IMR-90 (cell line): ENCODE measurements at regions not wholly inside any gene's neighbourhood (a gene's known extent, or its start where the extent isn't known, plus 50 kb on each side); places are given as distances from the start of the nearest gene placed in this dataset.

ENCODE experiments used
- ATAC-seq: fragments of 200-7000 bp; cut with Tn5 transposase; 2 replicates; pipeline ENCODE4 v1.9.1; 2020; ENCODE audit warnings: low read depth, mild to moderate bottlenecking, moderate library complexity
- BruUV-seq: library from RNA; stranded (reverse); fragments of 400-500 nt; replicated peaks from 2 replicates; lab custom pipeline; 2021; lab: Mats Ljungman, UMichigan
- CTCF ChIA-PET: fragments of 300-600 bp; formaldehyde crosslinking; extraction: SDS; loops from one replicate; lab custom pipeline; 2021; ENCODE audit warnings: antibody characterized with exemption; lab: Yijun Ruan, JAX
- POLR2A ChIA-PET: fragments of 300-600 bp; sonication (Branson Sonifier 250); formaldehyde crosslinking; loops from one replicate; lab custom pipeline; 2022; ENCODE audit warnings: antibody characterized with exemption; ENCODE audit not compliant: unreplicated experiment; lab: Charles Lee
- DNase-seq: peaks from one replicate; pipeline ENCODE4 v3.0.0; 2013
- H2AFZ ChIP-seq: replicated peaks from 2 replicates; pipeline ENCODE3; 2013; ENCODE audit warnings: low read length, mild to moderate bottlenecking; ENCODE audit not compliant: poor library complexity
- H2AK5ac ChIP-seq: 2 replicates; pipeline ENCODE4 v1.6.1; 2013; ENCODE audit warnings: low read depth, low read length, inconsistent platforms
- H2AK9ac ChIP-seq: replicated peaks from 2 replicates; pipeline ENCODE3; 2013; ENCODE audit warnings: mild to moderate bottlenecking, low read depth, low read length, moderate library complexity; ENCODE audit not compliant: poor library complexity
- H2BK120ac ChIP-seq: 2 replicates; pipeline ENCODE4 v1.6.1; 2013; ENCODE audit warnings: low read depth, low read length, inconsistent platforms
- H2BK15ac ChIP-seq: 3 replicates; pipeline ENCODE4 v1.6.1; 2013; ENCODE audit warnings: low read depth, low read length, inconsistent platforms
- H2BK20ac ChIP-seq: 2 replicates; pipeline ENCODE4 v1.6.1; 2013; ENCODE audit warnings: low read depth, mild to moderate bottlenecking, inconsistent platforms, low read length, moderate library complexity
- H2BK5ac ChIP-seq: 2 replicates; pipeline ENCODE4 v1.6.1; 2013; ENCODE audit warnings: mild to moderate bottlenecking, low read depth, low read length, inconsistent platforms; ENCODE audit not compliant: poor library complexity, severe bottlenecking
- H3K14ac ChIP-seq: replicated peaks from 2 replicates; pipeline ENCODE4 v1.6.1; 2013; ENCODE audit warnings: low read depth, low read length, inconsistent platforms
- H3K18ac ChIP-seq: 2 replicates; pipeline ENCODE4 v1.6.1; 2013; ENCODE audit warnings: low read depth, low read length, control low read depth
- H3K23ac ChIP-seq: 2 replicates; pipeline ENCODE4 v1.6.1; 2013; ENCODE audit warnings: low read depth, low read length, inconsistent platforms
- H3K27ac ChIP-seq: 2 replicates; pipeline ENCODE4 v1.5.1; 2013; ENCODE audit warnings: mild to moderate bottlenecking, control low read depth, low read length; ENCODE audit not compliant: insufficient read depth
- H3K27me3 ChIP-seq: 2 replicates; pipeline ENCODE4 v1.6.1; 2013; ENCODE audit warnings: low read length; ENCODE audit not compliant: control insufficient read depth, insufficient read depth
- H3K36me3 ChIP-seq: 2 replicates; pipeline ENCODE4 v1.6.1; 2013; ENCODE audit warnings: low read length, mixed read lengths; ENCODE audit not compliant: control insufficient read depth, insufficient read depth
- H3K4ac ChIP-seq: 2 replicates; pipeline ENCODE4 v1.6.1; 2013; ENCODE audit warnings: low read depth, low read length, inconsistent platforms
- H3K4me1 ChIP-seq: 2 replicates; pipeline ENCODE4 v1.6.1; 2013; ENCODE audit warnings: low read length, mixed read lengths; ENCODE audit not compliant: control insufficient read depth, insufficient read depth
- H3K4me2 ChIP-seq: 2 replicates; pipeline ENCODE4 v1.6.1; 2013; ENCODE audit warnings: low read depth, mild to moderate bottlenecking, control low read depth, low read length, moderate library complexity
- H3K4me3 ChIP-seq: 2 replicates; pipeline ENCODE4 v1.5.1; 2013; ENCODE audit warnings: low read depth, mild to moderate bottlenecking, control low read depth, low read length, moderate library complexity; ENCODE audit not compliant: insufficient read depth
- H3K56ac ChIP-seq: 2 replicates; pipeline ENCODE4 v1.6.1; 2013; ENCODE audit warnings: low read length, inconsistent platforms; ENCODE audit not compliant: insufficient read depth; ENCODE audit errors: extremely low read depth
- H3K79me1 ChIP-seq, 2 experiments: 2 replicates each; pipeline ENCODE4 v1.6.1; 2013; ENCODE audit warnings: low read length in 2 of 2, inconsistent platforms in 1 of 2, low read depth in 1 of 2
- H3K9ac ChIP-seq: 2 replicates; pipeline ENCODE4 v1.6.1; 2013; ENCODE audit warnings: low read depth, low read length, control low read depth
- H3K9me1 ChIP-seq: 2 replicates; pipeline ENCODE4 v1.6.1; 2013; ENCODE audit warnings: low read length, inconsistent platforms; ENCODE audit not compliant: insufficient read depth
- H3K9me3 ChIP-seq: 2 replicates; pipeline ENCODE4 v1.6.1; 2013; ENCODE audit warnings: low read length; ENCODE audit not compliant: control insufficient read depth, insufficient read depth
- H4K20me1 ChIP-seq: 2 replicates; pipeline ENCODE4 v1.6.1; 2013; ENCODE audit warnings: low read length, inconsistent platforms; ENCODE audit not compliant: insufficient read depth
- H4K5ac ChIP-seq: 2 replicates; pipeline ENCODE4 v1.6.1; 2013; ENCODE audit warnings: mild to moderate bottlenecking, low read depth, low read length, control low read depth
- H4K8ac ChIP-seq, 2 experiments: 2 replicates each; pipeline ENCODE4 v1.6.1; 2013; ENCODE audit warnings: low read depth in 2 of 2, low read length in 2 of 2, control low read depth in 1 of 2, inconsistent platforms in 1 of 2
- H4K91ac ChIP-seq: 2 replicates; pipeline ENCODE4 v1.6.1; 2013; ENCODE audit warnings: low read depth, low read length, inconsistent platforms; ENCODE audit not compliant: insufficient read depth
- USF2 ChIP-seq: fragments of 150-350 bp; IDR thresholded peaks from 2 replicates; pipeline ENCODE4 v1.6.1; 2017; ENCODE audit warnings: mild to moderate bottlenecking, antibody characterized with exemption, low read length, low read depth
- WGBS, 2 experiments: methylation state at CpG; one replicate each; pipeline versions ENCODE4 v1.1.5 to v1.1.7; 2013; ENCODE audit warnings: missing lambda C conversion rate in 2 of 2; ENCODE audit not compliant: insufficient read length in 1 of 2; ENCODE audit errors: extremely low coverage in 2 of 2; 5-methylcytosine and 5-hydroxymethylcytosine counted together
- dilution Hi-C: fragments of 300-500 bp; cut with HindIII; formaldehyde crosslinking; loops from one replicate; pipeline ENCODE4 v1.14.3; 2018; ENCODE audit warnings: low sequenced_read_pairs; ENCODE audit not compliant: unreplicated experiment
- in situ Hi-C: fragments of 300-500 bp; cut with MboI; formaldehyde crosslinking; loops from 3 replicates; pipeline ENCODE4 v1.14.3; 2019; ENCODE audit warnings: low sequenced_read_pairs, inconsistent platforms, mixed read lengths
- intact Hi-C: fragments of 100-400 bp; cut with micrococcal nuclease; formaldehyde crosslinking; loops from 2 replicates; pipeline ENCODE4 v1.10.0; 2022

DNA sequence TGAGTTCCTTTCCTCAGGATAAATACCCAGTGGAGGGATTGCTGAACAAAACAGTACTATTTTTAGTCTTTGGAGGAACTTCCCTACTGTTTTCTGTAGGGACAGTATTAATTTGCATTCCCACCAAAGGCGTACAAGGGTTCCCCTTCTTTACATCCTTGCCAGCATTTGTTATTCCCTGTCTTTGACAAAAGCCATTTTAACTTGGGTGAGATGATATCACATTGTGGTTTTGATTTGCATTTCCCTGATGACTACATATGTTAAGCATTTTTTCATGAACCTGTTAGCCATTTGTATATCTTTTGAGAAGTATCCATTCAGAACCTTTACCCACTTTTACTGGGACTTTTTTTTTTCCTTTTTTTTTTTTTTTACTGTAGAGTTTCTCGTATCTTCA is 126.2 kb upstream of the ANXA10 start:
- Histone ChIP-seq H2BK20ac (no peak overlapping the region), H2BK15ac (no peak overlapping the region), H3K36me3 (no peaks in the 10 kb centered on the region), H3K18ac (no peak overlapping the region), H3K4me1 (no peaks in the 10 kb centered on the region), H3K23ac (no peak overlapping the region), H4K8ac (no peak overlapping the region), H2BK5ac (no peak overlapping the region), H3K79me1 (no peaks in the 10 kb centered on the region), H4K91ac (no peak overlapping the region), H2AK5ac (no peak overlapping the region), H2BK120ac (no peak overlapping the region), H3K27ac (no peak overlapping the region), H3K4ac (no peak overlapping the region), H3K4me3 (no peak overlapping the region), H3K9ac (no peak overlapping the region), H3K9me1 (no peaks in the 10 kb centered on the region), H2AFZ (no peak overlapping the region), H3K56ac (no peak overlapping the region), H3K27me3 (no peaks in the 10 kb centered on the region), H3K9me3 (no peaks in the 10 kb centered on the region), H3K4me2 (no peak overlapping the region), H4K5ac (no peak overlapping the region), H3K14ac (no peak overlapping the region), H2AK9ac (no peak overlapping the region), H4K20me1 (no peaks in the 10 kb centered on the region)
- DNase-seq (no peak), ATAC-seq (no peak)
- dilution Hi-C loops (no loop called here), in situ Hi-C loops (no loop called here), intact Hi-C loops (no loop called here)
- no peak for TF ChIP-seq USF2
- ChIA-PET POLR2A (no interaction called here), CTCF (no interaction called here)
- BruUV-seq: no TSS peak
- WGBS, 2 experiments: no CpG with 5 or more reads among the region's 2 CpGs
